Left hindlimb (tissue), 1 donor: ENCODE measurements at regions not wholly inside any gene's neighbourhood (a gene's known extent, or its start where the extent isn't known, plus 50 kb on each side); places are given as distances from the start of the nearest gene placed in this dataset.

Experiments used
- DNase-seq: peaks from one replicate; pipeline ENCODE4 v3.0.0-alpha.2; 2018

DNA sequence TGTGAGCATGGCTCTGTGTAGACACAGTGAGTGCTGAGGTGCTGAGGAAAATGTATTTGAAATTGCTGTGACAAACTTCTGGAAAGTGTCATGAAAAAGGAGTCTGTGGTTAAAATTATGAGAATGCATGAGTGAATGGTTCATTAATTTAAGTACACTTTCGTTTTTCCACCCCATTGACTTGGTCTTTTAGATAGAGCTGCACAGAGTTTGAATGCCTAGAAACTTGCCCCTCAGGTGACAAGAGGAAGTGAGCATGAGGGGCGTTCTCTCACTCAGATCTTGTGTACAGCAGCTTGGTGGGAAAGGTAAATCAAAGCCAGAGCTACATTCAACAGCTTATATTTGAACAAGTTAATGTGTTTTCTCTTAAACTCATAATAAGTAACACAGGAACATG, 296.8 kb downstream of the WDR72 start:
- DNase-seq = no peak

DNA sequence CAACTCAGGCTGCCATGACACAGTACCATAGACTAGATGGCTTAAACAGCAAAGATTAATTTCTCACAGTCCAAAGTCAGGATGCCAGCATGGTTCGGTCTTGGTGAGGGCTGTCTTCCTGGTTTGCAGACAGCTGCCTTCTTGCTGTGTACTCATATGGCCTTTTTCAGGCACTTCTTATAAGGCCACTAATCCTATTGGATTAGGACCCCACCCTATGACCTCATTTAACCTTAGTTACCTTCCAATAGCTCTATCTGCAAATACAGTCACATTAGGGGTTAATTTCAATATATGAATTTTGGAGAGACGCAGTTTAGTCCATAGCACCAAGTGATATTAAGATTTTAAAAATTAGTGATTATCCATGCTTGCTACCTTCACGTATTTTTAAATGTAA, 297.8 kb downstream of the WDR72 start:
- DNase-seq = no peak

DNA sequence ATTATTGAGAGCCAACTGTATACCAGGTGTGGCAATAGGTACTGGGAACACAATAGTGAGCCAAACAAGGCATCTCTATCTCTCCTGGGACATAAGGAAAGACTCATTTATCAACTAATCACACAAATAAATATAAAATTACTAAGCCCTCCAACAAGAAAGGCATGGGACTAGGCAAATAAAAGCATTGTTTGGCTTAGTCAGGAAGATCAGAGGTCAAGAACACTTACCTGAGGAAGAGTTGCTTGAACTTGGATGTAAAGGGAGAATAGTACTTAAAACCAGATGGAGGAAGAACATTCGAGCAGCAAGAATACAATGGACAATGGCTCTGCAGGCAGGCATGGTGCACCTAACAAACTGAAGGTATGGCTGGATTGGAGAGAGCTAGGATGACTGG, 300.7 kb downstream of the WDR72 start:
- DNase-seq = no peak

GRCh38 chr15:53457479-53457878, 302.0 kb downstream of the WDR72 start:
- no peak for DNase-seq

DNA sequence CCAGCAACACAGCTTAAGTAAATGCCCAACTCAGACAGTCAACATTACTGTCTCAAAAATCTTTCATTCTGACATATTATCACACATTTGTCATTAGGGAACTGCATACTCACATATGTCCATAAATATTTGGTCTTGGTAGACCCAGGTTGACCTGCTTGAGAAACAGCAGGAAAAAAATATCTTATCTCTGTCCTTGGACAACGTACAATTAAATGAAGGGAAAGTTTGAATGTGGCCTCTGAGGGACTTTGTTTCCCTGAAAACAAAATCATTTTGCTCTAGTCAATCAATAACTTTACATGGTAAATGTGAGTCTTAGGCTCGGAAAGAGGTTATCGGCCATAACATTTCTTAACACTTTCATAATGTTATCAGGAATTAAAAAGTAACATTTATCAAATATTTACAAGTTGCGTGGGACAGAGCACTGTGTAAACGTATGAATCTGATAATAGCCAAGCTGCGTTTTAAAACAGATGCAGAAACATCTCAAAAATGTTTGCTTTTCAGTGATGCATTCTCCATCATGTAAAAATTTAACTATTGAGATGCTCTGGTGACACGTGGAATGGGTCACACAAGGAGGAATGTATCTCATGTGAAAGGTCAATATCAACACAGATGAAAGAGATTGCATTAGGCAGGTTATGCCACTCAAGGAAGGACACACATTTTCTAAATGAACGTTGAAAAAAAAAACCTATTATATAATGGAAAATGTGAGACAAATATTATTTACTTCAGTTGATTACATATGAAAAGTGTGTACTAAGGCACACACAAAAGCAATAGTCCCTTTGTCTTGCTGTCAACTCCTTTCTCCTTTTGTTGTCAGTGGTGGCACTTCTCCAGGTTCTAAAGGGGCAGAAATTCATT, 304.4 kb downstream of the WDR72 start:
- DNase-seq = no peak

- DNase-seq = no peak
Observed at GRCh38 chr15:53454535-53454842, 305.0 kb downstream of the WDR72 start.

DNA sequence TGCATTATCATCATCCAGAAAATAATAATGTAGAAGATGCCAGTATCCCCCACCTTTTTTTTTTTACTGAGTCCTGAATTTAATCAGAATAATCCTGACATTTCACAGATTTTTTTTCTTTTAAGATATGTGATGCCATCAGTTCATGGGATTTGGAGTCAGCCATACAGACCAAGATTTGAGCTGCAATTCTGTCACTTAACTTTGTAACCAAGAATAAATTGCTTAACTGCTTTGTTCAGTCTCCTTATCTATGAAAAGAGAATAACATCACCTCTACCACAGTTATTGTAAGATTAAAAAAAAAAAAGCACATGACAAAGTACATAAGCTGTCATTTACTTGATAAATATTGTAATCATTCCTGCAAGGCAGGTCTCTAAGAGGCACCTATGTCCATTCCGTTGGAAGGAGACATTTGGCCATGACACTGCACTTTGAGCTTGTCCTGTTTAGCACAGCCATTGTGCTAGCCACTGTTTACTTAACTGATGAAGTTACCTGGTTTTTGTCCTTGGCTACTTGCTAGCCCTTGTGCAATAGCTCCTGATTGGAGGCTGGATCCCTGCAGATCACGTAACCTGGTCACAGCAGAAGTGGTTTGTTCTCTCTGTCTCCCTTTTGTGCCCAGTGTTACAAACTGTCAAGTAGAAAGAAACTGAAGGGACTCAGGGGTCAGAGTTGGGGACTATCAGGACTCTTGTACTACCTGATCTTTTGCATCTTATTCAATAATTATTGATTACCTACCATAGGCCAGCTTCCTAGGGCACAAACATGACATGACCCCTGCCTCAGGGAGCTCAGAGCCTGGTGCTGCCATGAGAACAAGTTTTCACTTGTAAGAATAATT, 306.0 kb downstream of the WDR72 start:
- DNase-seq = no peak

DNA sequence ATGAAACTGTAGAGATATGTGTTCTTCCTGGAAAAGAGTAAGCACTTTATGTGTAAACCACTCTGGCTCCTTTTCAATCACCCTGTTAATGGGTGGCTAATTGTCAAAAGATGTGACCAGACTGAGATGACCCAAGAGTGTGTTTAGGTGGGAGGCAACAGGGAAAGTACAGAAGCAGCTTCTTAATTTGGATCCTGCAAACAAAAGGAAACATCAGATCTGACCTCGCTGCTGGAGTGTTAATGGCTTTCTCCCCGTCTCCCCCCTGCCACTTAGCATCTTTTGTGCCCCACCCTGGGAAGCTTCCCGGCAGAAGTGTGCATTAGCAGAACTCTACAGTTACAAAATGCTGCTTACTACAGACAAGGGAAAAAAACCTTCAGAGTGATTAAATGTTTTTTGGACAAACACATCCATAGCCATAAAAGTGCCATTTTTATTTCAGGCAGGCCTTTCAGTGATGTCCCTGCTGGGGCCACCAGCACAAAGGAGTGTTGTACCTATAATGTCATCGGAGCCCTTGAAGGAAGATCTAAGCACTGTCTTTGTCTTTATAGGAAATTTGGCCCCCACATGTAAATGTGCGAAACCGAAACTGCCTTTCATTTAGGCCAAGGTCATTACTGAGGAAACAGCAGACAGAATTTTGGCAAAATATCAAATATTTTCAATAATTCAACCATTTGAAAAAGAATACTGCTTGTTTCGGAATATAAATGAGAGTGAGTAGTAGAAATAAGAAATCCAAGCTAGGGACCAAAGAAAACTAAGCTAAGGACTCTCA, 311.0 kb downstream of the WDR72 start:
- no peak for DNase-seq

GRCh38 chr15:53447742-53448141, 311.7 kb downstream of the WDR72 start:
- no peak for DNase-seq

GRCh38 chr15:53447053-53447574, 312.3 kb downstream of the WDR72 start:
- no peak for DNase-seq

GRCh38 chr15:53446376-53446775, 313.1 kb downstream of the WDR72 start:
- no peak for DNase-seq

- no peak for DNase-seq
Observed at GRCh38 chr15:53445531-53445930, 313.9 kb downstream of the WDR72 start.

GRCh38 chr15:53437985-53438841, 321.2 kb downstream of the WDR72 start:
- no peak for DNase-seq

GRCh38 chr15:53437366-53437765, 322.1 kb downstream of the WDR72 start:
- peak; percentile 30 for DNase-seq

DNA sequence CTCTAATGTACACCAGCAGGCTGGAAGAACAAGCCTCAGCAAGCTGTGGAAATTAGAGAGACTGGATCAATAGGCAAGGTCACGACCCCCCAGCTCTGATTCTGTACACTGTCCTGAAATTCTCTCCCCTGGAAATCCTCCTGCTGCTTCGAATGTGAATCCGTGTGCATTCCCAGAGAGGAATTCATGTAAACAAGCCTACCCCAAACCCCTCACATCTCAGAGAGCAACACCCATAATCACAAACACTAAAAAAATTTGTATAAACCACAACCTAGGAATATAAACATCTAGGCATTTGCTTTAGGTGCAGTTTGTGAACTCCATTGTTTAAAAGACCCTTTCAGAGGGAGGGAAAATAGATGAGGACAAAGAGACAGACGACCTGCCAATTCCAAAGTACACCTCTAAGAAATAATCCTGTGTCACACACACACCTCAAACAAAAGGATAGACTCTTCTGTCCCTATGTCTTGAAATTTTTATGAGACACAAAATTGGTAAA, 325.2 kb downstream of the WDR72 start:
- no peak for DNase-seq

- no peak for DNase-seq
Observed at GRCh38 chr15:53416219-53416940, 343.1 kb downstream of the WDR72 start.

GRCh38 chr15:53414167-53414566, 345.3 kb downstream of the WDR72 start:
- no peak for DNase-seq

- DNase-seq = no peak
Observed at GRCh38 chr15:53412542-53412941, 346.9 kb downstream of the WDR72 start.

DNA sequence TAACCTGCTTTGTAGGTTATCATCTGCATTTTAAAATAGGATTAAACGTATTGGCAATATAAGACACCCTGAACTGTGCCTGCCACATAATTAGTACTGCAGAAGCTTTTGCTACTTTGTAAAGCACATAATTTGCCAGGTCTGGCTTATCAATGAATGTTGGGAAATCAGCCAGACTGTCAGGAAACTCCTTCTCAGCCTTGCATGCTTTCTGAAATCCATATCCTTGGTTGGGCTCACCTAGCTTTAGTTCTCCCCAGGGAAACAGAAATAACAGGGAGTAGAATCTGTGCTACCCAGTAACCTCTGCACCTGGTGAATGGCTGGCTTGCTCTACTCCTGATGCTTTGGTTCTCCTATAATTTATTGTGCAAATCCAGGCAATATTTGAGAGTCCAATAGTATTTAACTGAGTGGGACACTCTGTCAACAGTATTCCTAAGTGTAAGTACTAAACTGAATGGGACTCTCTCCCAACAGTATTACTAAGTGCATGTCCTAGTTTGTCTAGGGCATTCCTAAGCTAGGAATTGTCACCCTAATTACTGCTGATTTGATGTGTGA, 354.5 kb downstream of the WDR72 start:
- no peak for DNase-seq

DNA sequence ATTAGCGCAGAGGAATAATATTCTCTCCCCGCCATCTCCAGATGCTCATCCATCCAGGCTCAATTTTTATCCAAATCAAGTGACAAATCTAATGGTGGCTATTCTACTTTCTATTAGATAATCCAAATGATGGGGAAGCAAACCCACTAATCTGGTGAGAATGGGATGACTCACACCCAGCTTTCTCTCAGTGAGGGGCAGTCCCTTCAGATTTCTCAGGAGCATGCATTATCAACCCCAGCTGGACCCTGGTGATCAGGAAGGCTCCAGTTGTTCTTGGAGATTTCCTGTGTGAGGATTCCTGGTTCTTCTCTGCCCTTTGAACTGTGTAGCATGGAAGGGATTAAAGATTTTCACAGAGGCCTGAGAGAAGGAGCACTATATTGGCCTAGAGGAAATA, 358.0 kb downstream of the WDR72 start:
- DNase-seq = no peak

GRCh38 chr15:53400986-53401385, 358.5 kb downstream of the WDR72 start:
- DNase-seq = no peak
